ENCODE measurements at regions not wholly inside any gene's neighbourhood (a gene's known extent, or its start where the extent isn't known, plus 50 kb on each side); places are given as distances from the start of the nearest gene placed in this dataset.

GRCh38 chr3:76365275-76365674 is 579.9 kb upstream of the ZNF717 start:
- TF ChIP-seq, protein P1, sequence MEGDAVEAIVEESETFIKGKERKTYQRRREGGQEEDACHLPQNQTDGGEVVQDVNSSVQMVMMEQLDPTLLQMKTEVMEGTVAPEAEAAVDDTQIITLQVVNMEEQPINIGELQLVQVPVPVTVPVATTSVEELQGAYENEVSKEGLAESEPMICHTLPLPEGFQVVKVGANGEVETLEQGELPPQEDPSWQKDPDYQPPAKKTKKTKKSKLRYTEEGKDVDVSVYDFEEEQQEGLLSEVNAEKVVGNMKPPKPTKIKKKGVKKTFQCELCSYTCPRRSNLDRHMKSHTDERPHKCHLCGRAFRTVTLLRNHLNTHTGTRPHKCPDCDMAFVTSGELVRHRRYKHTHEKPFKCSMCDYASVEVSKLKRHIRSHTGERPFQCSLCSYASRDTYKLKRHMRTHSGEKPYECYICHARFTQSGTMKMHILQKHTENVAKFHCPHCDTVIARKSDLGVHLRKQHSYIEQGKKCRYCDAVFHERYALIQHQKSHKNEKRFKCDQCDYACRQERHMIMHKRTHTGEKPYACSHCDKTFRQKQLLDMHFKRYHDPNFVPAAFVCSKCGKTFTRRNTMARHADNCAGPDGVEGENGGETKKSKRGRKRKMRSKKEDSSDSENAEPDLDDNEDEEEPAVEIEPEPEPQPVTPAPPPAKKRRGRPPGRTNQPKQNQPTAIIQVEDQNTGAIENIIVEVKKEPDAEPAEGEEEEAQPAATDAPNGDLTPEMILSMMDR (IDR thresholded peaks at IDR 0.05) = no peak
- TF ChIP-seq POLR2AphosphoS5 (IDR thresholded peaks at IDR 0.05) (no peak), POLR2A (IDR thresholded peaks at IDR 0.05) (no peak), EP300 (IDR thresholded peaks at IDR 0.05) (no peak)

Data from stomach (tissue), 4 donors.